ENCODE measurements at regions not wholly inside any gene's neighbourhood (a gene's known extent, or its start where the extent isn't known, plus 50 kb on each side); places are given as distances from the start of the nearest gene placed in this dataset.
A peak's percentile ranks its signal among the peaks of the same experiment; 100 is the strongest.

DNA sequence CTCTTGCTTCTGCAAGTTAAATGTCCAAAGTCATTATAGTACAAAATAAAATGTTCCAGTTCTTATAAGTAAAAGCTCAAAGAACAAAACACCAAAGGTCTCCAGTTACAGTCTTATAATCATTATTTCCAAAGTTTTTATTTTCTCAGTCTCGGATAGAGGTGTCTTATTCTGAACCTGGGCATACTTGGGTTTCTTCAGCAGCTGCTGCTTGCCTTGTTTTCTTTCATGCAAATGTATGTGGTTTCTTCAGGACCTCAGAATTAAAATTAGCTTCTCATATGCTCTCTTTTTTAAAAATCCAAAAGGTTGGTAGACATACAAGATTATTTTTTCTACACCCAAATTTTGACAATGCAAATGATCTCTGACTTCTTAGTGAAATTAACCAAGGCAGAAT is 383.0 kb downstream of the METTL4 start:
- in situ Hi-C loops (cut with HindIII; ENCODE audit: low sequenced_read_pairs), result no loop called here
- DNase-seq (ENCODE audit: low spot score), result no peak

GRCh38 chr18:2191180-2191790 is 380.0 kb downstream of the METTL4 start:
- in situ Hi-C loops (cut with HindIII; ENCODE audit: low sequenced_read_pairs), result no loop called here
- no peak for DNase-seq (ENCODE audit: low spot score)

DNA sequence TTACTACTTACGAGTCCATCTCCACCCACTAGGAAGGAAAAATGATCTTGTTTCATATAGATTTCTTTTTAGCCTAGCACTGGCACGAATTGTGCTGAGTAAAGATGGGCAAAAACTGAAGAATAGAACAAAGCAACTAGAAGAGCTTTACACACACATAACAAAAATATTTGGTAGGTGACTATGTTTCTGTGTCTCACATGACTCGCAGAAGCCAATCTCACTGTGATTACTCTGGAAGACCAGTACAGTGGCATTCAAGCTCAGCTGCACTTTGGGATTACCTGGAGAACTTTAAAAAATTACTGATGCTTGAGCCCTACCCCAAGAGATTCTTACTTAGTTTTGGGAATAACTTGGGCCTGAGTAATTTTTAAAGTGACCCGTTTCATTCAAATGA is 378.7 kb downstream of the METTL4 start:
- in situ Hi-C loops (cut with HindIII; ENCODE audit: low sequenced_read_pairs), result no loop called here
- DNase-seq (ENCODE audit: low spot score), result no peak

DNA sequence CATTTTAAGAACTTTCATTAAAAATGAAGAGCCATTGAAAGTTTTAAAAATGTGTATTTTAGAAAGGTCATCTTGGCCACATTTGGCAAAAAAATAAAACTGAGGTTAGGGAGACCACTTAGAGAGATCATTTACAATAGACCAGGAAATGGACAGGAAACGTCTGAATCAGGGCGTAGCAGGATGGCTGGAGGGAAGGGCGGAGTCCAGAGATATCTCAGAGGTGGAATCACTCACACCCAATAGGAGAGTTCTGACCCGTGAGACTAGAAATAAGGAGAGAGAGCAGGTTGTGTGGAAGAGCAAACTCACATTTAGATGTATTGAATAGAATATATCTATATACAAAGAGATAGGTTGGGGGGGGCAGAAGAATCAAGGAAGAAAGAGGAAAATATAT is 373.4 kb downstream of the METTL4 start:
- no peak for DNase-seq (ENCODE audit: low spot score)

GRCh38 chr18:2199060-2199459 is 372.2 kb downstream of the METTL4 start:
- no peak for DNase-seq (ENCODE audit: low spot score)
- in situ Hi-C loops (cut with HindIII; ENCODE audit: low sequenced_read_pairs), result no loop called here

More for the DNA sequence above, 373.4 kb downstream of the METTL4 start:
- in situ Hi-C loops (cut with HindIII; ENCODE audit: low sequenced_read_pairs), result no loop called here

- in situ Hi-C loops (cut with HindIII; ENCODE audit: low sequenced_read_pairs), result no loop called here
- DNase-seq (ENCODE audit: low spot score), result peak; percentile 1
Measured at GRCh38 chr18:2201036-2201600, 370.2 kb downstream of the METTL4 start.

DNA sequence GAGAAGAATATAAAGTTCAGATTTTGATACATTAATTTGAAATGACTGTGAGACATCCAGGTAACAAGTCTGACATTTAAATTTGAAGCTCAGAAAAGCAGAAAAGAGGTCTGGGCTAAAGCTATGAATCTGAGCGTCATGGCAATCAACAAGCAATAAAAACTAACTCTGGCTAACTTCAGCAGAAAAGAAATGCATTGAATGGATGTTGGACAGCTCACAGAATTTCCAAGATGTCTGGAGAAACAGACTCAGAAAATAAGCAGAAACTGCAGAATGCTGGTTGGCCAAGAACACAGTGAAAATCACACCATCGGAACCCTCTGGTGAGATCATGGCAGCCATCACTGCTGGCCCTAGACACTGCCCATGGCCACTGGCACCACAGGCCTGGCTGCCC is 366.6 kb downstream of the METTL4 start:
- in situ Hi-C loops (cut with HindIII; ENCODE audit: low sequenced_read_pairs), result no loop called here

GRCh38 chr18:2207294-2207693 is 364.0 kb downstream of the METTL4 start:
- in situ Hi-C loops (cut with HindIII; ENCODE audit: low sequenced_read_pairs), result no loop called here
- no peak for DNase-seq (ENCODE audit: low spot score)

More for the DNA sequence above, 366.6 kb downstream of the METTL4 start:
- DNase-seq (ENCODE audit: low spot score), result no peak

GRCh38 chr18:2212598-2213205 is 358.6 kb downstream of the METTL4 start:
- DNase-seq (ENCODE audit: low spot score), result no peak
- in situ Hi-C loops (cut with HindIII; ENCODE audit: low sequenced_read_pairs), result no loop called here

GRCh38 chr18:2213905-2214304 is 357.4 kb downstream of the METTL4 start:
- DNase-seq (ENCODE audit: low spot score), result no peak
- in situ Hi-C loops (cut with HindIII; ENCODE audit: low sequenced_read_pairs), result no loop called here

- DNase-seq (ENCODE audit: low spot score), result no peak
- in situ Hi-C loops (cut with HindIII; ENCODE audit: low sequenced_read_pairs), result no loop called here
Measured at GRCh38 chr18:2217356-2217755, 353.9 kb downstream of the METTL4 start.

DNA sequence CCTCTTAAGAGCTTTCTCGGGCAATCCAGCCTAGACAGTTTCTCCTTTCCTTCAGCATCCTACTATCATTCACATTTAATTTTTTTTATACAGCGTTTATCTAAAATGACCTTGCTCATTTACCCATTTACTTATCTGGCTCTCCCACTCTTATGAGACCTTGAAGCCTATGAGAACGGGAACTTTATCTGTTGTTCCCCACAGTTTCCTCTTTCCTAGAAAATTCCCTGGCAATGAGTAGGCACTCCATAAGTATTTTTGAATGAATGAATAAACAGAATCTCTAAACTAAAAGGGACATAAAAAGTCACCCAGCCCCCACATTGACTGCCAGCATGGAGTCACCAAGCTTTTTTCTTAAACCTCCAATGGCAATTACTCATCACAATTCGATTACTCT is 353.2 kb downstream of the METTL4 start:
- in situ Hi-C loops (cut with HindIII; ENCODE audit: low sequenced_read_pairs), result no loop called here
- DNase-seq (ENCODE audit: low spot score), result no peak

- no peak for DNase-seq (ENCODE audit: low spot score)
- in situ Hi-C loops (cut with HindIII; ENCODE audit: low sequenced_read_pairs), result no loop called here
Measured at GRCh38 chr18:2219706-2220105, 351.6 kb downstream of the METTL4 start.

DNA sequence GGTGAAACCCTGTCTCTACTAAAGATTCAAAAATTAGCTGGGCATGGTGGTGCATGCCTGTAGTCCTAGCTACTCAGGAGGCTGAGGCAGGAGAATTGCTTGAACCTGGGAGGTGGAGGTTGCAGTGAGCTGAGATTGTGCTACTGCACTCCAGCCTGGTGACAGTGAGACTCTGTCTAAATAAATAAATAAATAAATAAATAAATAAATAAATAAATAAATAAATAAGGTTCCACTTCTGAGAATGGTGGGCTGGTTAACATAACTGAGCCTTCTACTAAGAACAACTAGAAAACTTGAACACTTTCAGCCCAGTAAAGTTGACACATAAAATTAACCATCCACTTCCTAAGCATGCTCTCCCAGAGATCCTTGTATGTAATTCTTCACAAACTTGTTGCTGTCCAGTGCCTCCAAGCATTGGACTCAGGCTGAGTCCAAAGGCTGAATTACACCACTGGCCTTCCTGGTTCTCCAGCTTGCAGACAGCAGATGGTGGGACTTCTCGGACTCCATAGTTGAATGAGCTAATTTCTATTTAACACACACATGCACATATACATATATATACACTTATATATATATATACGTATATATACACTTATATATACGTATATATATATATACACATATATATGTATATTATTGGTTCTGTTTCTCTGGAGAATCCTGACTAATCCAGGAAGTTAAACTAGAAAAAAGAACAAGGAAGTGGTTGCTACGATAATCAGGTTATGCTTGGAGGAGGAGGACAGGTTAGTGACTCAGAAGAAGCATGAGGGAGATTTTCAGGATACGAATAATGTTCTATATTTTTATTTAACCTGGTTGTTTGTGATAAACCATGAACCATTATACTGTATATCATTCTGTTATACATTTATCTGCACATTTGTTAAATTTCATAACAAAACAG is 348.8 kb downstream of the METTL4 start:
- in situ Hi-C loops (cut with HindIII; ENCODE audit: low sequenced_read_pairs), result no loop called here
- no peak for DNase-seq (ENCODE audit: low spot score)

GRCh38 chr18:2223449-2223848 is 347.9 kb downstream of the METTL4 start:
- DNase-seq (ENCODE audit: low spot score), result no peak
- in situ Hi-C loops (cut with HindIII; ENCODE audit: low sequenced_read_pairs), result no loop called here

- in situ Hi-C loops (cut with HindIII; ENCODE audit: low sequenced_read_pairs), result no loop called here
- DNase-seq (ENCODE audit: low spot score), result peak; percentile 30
Measured at GRCh38 chr18:2223849-2224248, 347.5 kb downstream of the METTL4 start.

GRCh38 chr18:2236232-2236631 is 335.1 kb downstream of the METTL4 start:
- in situ Hi-C loops (cut with HindIII; ENCODE audit: low sequenced_read_pairs), result no loop called here
- no peak for DNase-seq (ENCODE audit: low spot score)

- in situ Hi-C loops (cut with HindIII; ENCODE audit: low sequenced_read_pairs), result no loop called here
- DNase-seq (ENCODE audit: low spot score), result no peak
Measured at GRCh38 chr18:2237706-2238105, 333.6 kb downstream of the METTL4 start.

- no peak for DNase-seq (ENCODE audit: low spot score)
- in situ Hi-C loops (cut with HindIII; ENCODE audit: low sequenced_read_pairs), result no loop called here
Measured at GRCh38 chr18:2240311-2240705, 331.0 kb downstream of the METTL4 start.

DNA sequence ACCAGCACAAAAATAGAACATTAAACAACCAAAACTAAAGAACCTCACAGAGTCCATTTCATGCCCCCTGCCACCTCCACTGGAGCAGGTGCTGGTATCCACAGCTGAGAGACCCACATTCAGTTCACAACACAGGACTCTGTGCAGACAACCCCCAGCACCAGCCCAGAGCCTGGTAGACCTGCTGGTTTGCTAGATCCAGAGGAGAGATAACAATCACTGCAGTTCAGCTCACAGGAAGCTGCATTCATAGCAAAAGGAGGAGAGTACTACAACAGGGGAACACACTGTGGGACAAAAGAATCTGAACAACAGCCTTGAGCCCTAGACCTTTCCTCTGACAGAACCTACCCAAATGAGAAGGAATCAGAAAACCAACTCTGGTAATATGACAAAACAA is 326.7 kb downstream of the METTL4 start:
- in situ Hi-C loops (cut with HindIII; ENCODE audit: low sequenced_read_pairs), result no loop called here

More for the DNA sequence above, 326.7 kb downstream of the METTL4 start:
- DNase-seq (ENCODE audit: low spot score), result no peak

All from G401 (cell line).